ENCODE measurements at regions not wholly inside any gene's neighbourhood (a gene's known extent, or its start where the extent isn't known, plus 50 kb on each side); places are given as distances from the start of the nearest gene placed in this dataset.

- TF ChIP-seq CTCF (IDR thresholded peaks at IDR 0.05; ENCODE audit: insufficient read depth, low read depth, low read length): no peak
- TF ChIP-seq EZH2 (IDR thresholded peaks at IDR 0.05; ENCODE audit: insufficient read depth, low read length): no peak
Measured at GRCh38 chr20:17848249-17849048, 120.1 kb downstream of the SNX5 start.
